ENCODE measurements at regions not wholly inside any gene's neighbourhood (a gene's known extent, or its start where the extent isn't known, plus 50 kb on each side); places are given as distances from the start of the nearest gene placed in this dataset.

DNA sequence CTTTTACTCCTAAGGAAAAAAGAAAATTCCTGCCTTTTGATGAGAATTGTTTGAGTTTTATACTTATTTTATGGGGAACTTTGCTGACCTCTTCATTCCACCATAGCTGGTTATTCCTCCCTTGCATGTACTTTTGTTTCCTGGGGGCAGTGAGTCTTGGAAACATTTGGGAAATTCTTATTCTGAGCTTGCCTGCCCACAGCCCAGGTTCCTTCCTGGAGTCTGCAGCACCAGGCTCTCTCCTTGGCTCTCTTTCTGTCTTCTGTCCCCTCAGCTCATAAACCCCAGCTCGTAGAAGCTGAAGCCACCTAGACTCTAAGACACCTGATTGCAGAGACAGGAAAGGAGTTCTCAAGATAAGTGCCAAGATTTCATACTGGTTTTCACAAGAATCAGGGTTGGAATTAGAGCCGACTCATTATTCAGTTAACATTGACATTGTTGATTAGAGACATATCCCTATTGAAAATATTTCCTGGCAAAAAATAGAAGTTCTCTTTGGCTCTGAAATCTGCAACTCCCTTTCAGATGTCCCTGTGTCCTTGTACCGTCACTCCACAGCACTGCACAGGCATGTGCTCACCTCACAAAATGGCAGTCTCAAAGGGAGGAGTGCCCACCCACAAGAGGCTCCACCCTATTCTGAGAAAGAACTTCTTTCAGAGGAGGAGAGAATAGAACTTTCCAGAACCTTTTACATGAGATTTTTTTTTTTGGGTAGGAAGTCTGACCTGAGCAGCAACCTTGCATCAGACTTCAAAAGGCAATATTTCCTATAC, 67.8 kb upstream of the PRSS1 start:
- TF ChIP-seq FOXP2 (optimal IDR thresholded peaks at IDR 0.05; ENCODE audit: control extremely low read depth, extremely low read length, insufficient read depth): no peak
- no peak for TF ChIP-seq EZH2 (IDR thresholded peaks at IDR 0.05)
- TF ChIP-seq POLR2AphosphoS5 (IDR thresholded peaks at IDR 0.05; ENCODE audit: borderline replicate concordance, low read depth, low read length): no peak
- Histone ChIP-seq H3K9ac (ENCODE audit: insufficient read length) (no peak overlapping the region), H3K36me3 (ENCODE audit: insufficient read depth, low read length) (no peaks in the 10 kb centered on the region), H3K27ac (no peak overlapping the region), H3K9me3 (ENCODE audit: low read depth, low read length) (no peaks in the 10 kb centered on the region; the same call in 1 of the 2 replicates), H3K4me3 (no peak overlapping the region)
- no peak for DNase-seq (ENCODE audit: low read depth, low spot score)

DNA sequence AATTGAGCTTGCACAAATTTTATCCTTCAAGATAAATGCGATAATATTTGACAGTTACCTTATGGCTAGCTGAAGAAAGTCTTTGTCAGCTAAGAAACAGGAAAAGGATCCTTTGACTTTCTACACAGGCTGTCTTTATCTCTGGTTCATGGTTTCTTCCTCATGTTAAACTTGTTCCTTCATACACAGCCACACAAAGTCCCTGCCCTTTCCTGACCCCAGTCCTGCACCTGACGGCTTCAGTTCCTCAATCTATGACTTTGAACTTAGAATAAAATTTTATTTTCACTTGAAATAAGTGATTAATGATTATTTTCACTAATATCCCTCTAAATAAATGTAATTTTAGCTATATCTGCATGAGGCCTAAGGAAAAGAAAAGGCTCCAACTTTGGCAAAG, 77.8 kb upstream of the PRSS1 start:
- H3K9me3 ChIP-seq (ENCODE audit: low read depth, low read length): no peaks in the 10 kb centered on the region
- DNase-seq (ENCODE audit: low read depth, low spot score): no peak
- no peaks in the 10 kb centered on the region for H3K36me3 ChIP-seq (ENCODE audit: insufficient read depth, low read length)
- no peak overlapping the region for H3K4me3 ChIP-seq
- H3K9ac ChIP-seq (ENCODE audit: insufficient read length): no peak overlapping the region
- H3K27ac ChIP-seq: no peak overlapping the region
- TF ChIP-seq FOXP2 (optimal IDR thresholded peaks at IDR 0.05; ENCODE audit: control extremely low read depth, extremely low read length, insufficient read depth) (no peak), POLR2AphosphoS5 (IDR thresholded peaks at IDR 0.05; ENCODE audit: borderline replicate concordance, low read depth, low read length) (no peak), EZH2 (IDR thresholded peaks at IDR 0.05) (no peak)

DNA sequence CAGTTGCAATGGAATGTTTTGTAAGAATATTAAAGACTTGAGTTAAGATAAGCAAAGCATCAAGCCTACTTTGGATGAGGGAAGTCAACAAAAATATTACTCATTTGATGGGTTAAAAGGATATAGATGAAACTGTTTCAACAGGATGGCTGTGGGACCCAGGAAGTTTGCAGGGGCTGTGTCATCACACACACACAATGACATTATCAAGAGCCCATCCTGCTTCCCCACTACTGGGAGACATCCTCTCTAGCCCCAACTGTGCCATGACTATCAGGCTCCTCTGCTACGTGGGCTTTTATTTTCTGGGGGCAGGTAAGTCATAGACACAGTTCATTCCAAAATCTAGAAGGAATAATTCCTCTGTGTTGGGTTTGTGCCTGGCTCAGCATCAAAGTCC, 78.8 kb upstream of the PRSS1 start:
- no peaks in the 10 kb centered on the region for H3K36me3 ChIP-seq (ENCODE audit: insufficient read depth, low read length)
- DNase-seq (ENCODE audit: low read depth, low spot score): no peak
- TF ChIP-seq FOXP2 (optimal IDR thresholded peaks at IDR 0.05; ENCODE audit: control extremely low read depth, extremely low read length, insufficient read depth) (no peak), POLR2AphosphoS5 (IDR thresholded peaks at IDR 0.05; ENCODE audit: borderline replicate concordance, low read depth, low read length) (no peak), EZH2 (IDR thresholded peaks at IDR 0.05) (no peak)
- H3K9ac ChIP-seq (ENCODE audit: insufficient read length): no peak overlapping the region
- no peaks in the 10 kb centered on the region for H3K9me3 ChIP-seq (ENCODE audit: low read depth, low read length)
- no peak overlapping the region for H3K27ac ChIP-seq
- H3K4me3 ChIP-seq: no peak overlapping the region

GRCh38 chr7:142669074-142669654, 80.1 kb upstream of the PRSS1 start:
- no peak overlapping the region for H3K27ac ChIP-seq
- no peaks in the 10 kb centered on the region for H3K36me3 ChIP-seq (ENCODE audit: insufficient read depth, low read length)
- H3K9me3 ChIP-seq (ENCODE audit: low read depth, low read length): no peaks in the 10 kb centered on the region
- no peak overlapping the region for H3K9ac ChIP-seq (ENCODE audit: insufficient read length)
- TF ChIP-seq POLR2AphosphoS5 (IDR thresholded peaks at IDR 0.05; ENCODE audit: borderline replicate concordance, low read depth, low read length) (no peak), FOXP2 (optimal IDR thresholded peaks at IDR 0.05; ENCODE audit: control extremely low read depth, extremely low read length, insufficient read depth) (no peak), EZH2 (IDR thresholded peaks at IDR 0.05) (no peak)
- H3K4me3 ChIP-seq: no peak overlapping the region
- no peak for DNase-seq (ENCODE audit: low read depth, low spot score)

- H3K4me3 ChIP-seq: no peak overlapping the region
- no peaks in the 10 kb centered on the region for H3K36me3 ChIP-seq (ENCODE audit: insufficient read depth, low read length)
- no peak overlapping the region for H3K9ac ChIP-seq (ENCODE audit: insufficient read length)
- TF ChIP-seq EZH2 (IDR thresholded peaks at IDR 0.05) (no peak), POLR2AphosphoS5 (IDR thresholded peaks at IDR 0.05; ENCODE audit: borderline replicate concordance, low read depth, low read length) (no peak), FOXP2 (optimal IDR thresholded peaks at IDR 0.05; ENCODE audit: control extremely low read depth, extremely low read length, insufficient read depth) (no peak)
- no peak overlapping the region for H3K27ac ChIP-seq
- DNase-seq (ENCODE audit: low read depth, low spot score): no peak
- no peaks in the 10 kb centered on the region for H3K9me3 ChIP-seq (ENCODE audit: low read depth, low read length)
These were observed 80.8 kb upstream of the PRSS1 start for GRCh38 chr7:142668495-142668894.

DNA sequence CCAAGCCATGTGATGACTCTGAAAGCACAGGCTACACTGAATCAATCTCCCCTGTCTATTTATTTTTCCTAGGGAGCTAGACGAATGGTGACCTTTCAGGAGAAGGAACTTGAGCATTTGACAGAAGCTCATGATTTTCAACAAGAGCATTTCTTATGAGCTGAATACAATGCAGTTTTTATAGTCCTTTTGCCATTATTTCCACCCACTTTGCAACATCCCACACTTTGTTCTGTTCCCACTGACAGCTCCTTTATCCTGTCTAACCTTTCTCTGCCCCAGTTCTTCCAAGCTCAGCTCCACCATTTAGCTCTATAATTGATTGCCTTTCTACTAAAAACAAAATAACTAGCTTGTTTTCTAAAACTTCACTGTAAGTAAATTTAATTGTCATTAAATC, 91.9 kb upstream of the PRSS1 start:
- H3K36me3 ChIP-seq (ENCODE audit: insufficient read depth, low read length): no peaks in the 10 kb centered on the region

DNA sequence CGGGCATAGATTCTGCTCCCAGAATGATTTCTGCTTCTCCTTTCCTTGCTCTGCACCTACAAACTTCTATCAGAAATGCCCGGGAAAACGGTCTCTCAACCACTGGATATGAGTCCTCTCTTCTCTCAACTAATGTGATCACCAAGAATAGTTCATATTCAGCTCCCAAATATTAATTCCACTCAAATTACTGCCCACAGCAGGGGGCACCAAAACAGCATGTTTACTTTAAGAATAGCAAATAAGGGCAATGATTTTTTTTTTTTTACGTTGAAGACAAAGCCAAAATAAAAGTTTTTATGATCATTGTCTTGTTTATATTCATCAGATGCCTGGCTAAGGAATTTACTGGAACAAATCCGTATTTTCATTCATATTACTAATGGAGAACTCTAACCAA, 94.9 kb upstream of the PRSS1 start:
- DNase-seq (ENCODE audit: low read depth, low spot score): no peak
- Histone ChIP-seq H3K36me3 (ENCODE audit: insufficient read depth, low read length) (no peaks in the 10 kb centered on the region), H3K27ac (no peak overlapping the region), H3K9ac (ENCODE audit: insufficient read length) (no peak overlapping the region), H3K4me3 (no peak overlapping the region), H3K9me3 (ENCODE audit: low read depth, low read length) (no peaks in the 10 kb centered on the region)
- TF ChIP-seq FOXP2 (optimal IDR thresholded peaks at IDR 0.05; ENCODE audit: control extremely low read depth, extremely low read length, insufficient read depth) (no peak), EZH2 (IDR thresholded peaks at IDR 0.05) (no peak), POLR2AphosphoS5 (IDR thresholded peaks at IDR 0.05; ENCODE audit: borderline replicate concordance, low read depth, low read length) (no peak)

More for the DNA sequence above, 91.9 kb upstream of the PRSS1 start:
- Histone ChIP-seq H3K9me3 (ENCODE audit: low read depth, low read length) (no peaks in the 10 kb centered on the region), H3K4me3 (no peak overlapping the region), H3K27ac (no peak overlapping the region), H3K9ac (ENCODE audit: insufficient read length) (no peak overlapping the region)
- DNase-seq (ENCODE audit: low read depth, low spot score): no peak
- TF ChIP-seq POLR2AphosphoS5 (IDR thresholded peaks at IDR 0.05; ENCODE audit: borderline replicate concordance, low read depth, low read length) (no peak), FOXP2 (optimal IDR thresholded peaks at IDR 0.05; ENCODE audit: control extremely low read depth, extremely low read length, insufficient read depth) (no peak), EZH2 (IDR thresholded peaks at IDR 0.05) (no peak)

DNA sequence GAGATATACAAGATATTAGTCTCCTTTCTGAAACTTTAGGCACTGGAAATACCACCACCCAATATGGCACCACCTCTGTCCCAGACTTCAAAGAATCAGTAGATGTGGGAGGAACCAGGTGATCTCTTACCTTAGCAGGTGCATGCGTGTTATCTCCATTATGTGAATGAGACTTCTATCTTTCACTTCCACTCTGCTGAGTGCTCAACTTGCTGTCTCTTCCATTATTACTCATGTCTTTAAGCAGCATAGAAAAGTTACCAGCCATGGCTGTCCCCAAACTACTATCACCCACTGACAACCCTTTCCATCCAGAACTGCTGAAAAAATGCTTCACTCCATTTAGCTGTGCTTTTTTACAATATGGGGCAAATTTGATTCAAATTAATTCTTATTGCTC, 101.5 kb upstream of the PRSS1 start:
- no peak overlapping the region for H3K9ac ChIP-seq (ENCODE audit: insufficient read length)
- no peaks in the 10 kb centered on the region for H3K9me3 ChIP-seq (ENCODE audit: low read depth, low read length)
- no peak for TF ChIP-seq EZH2 (IDR thresholded peaks at IDR 0.05)
- no peak overlapping the region for H3K27ac ChIP-seq
- no peaks in the 10 kb centered on the region for H3K36me3 ChIP-seq (ENCODE audit: insufficient read depth, low read length)
- no peak for DNase-seq (ENCODE audit: low read depth, low spot score)
- H3K4me3 ChIP-seq: no peak overlapping the region

Data from SK-N-MC (cell line).